ENCODE measurements at regions not wholly inside any gene's neighbourhood (a gene's known extent, or its start where the extent isn't known, plus 50 kb on each side); places are given as distances from the start of the nearest gene placed in this dataset.
"Not testable (repeated sequence)": the region's sequence is repeated elsewhere in the genome, so short reads cannot be mapped to it uniquely, and the experiment has no call there.

GRCh38 chr20:12737497-12737896 lies 271.3 kb upstream of the SPTLC3 start:
- no peak for DNase-seq (ENCODE audit: low read depth in 2 of 2)

- DNase-seq (ENCODE audit: low read depth in 2 of 2), result no peak
These were observed 270.9 kb upstream of the SPTLC3 start for GRCh38 chr20:12737900-12738299.

DNA sequence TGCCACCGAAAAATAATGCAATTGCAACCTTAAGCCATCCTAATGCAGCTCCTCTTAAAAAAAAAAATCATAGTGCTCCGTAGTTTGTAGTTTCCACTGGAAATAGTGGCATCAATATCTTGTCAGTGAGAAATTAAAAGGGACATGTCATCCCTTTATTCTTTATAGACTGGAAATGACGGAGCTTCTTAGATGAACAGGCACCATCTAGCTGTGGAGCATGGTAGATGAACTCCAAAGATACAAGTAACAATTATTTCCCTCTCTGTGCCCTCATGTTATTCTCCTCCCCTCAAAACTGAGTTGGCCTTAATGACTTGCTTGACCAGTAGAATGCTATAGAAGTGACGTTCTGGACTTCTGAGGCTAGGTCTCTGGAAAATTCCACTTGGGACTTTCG lies 268.1 kb upstream of the SPTLC3 start:
- no peak for DNase-seq (ENCODE audit: low read depth in 2 of 2)

- no peak for DNase-seq (ENCODE audit: low read depth in 2 of 2)
These were observed 264.7 kb upstream of the SPTLC3 start for GRCh38 chr20:12744037-12744436.

GRCh38 chr20:12748359-12748994 lies 260.3 kb upstream of the SPTLC3 start:
- DNase-seq (ENCODE audit: low read depth in 2 of 2), result no peak

DNA sequence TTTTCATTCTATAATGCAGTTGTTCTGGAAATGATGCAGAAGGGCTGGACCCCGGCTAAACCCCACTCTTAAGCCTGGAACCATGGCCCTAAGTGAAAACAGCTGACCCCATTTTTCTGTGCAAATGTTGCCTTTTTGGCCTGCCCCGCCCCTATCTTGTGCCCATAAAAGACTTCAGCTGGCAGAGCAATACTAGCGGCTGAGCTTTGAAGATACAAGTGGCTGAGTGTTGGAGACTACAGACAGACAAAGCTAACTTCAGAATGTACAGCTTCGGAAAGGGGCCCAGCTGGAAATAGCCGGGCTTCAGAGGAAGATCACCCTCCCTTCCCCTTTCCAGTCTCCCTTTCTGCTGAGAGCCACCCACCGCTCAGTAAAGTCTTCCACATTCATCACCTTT lies 258.6 kb upstream of the SPTLC3 start:
- DNase-seq (ENCODE audit: low read depth in 2 of 2), result no peak

DNA sequence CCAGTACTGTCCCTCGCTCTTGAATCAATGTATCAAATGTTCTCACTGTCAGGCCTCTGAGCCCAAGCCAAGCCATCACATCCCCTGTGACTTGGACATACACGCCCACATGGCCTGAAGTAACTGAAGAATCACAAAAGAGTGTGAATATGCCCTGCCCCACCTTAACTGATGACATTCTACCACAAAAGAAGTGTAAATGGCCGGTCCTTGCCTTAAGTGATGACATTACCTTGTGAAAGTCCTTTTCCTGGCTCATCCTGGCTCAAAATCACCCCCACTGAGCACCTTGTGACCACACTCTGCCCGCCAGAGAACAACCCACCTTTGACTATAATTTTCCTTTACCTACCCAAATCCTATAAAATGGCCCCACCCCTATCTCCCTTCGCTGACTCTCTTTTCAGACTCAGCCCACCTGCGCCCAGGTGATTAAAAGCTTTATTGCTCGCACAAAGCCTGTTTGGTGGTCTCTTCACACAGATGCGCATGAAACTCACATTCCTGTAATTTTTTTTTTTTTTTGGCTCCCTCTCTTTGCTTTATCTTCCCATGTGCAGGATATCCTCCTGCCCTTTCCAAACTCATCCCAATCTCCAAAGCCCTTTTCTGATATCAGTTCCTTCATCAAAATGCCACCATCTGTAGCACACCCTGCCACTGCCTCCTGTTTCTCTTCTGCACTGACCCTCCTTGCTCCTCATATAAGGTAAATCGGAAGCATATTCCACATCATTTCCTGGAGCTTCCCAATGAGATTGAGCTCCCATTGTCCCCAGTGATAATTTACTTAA lies 255.7 kb upstream of the SPTLC3 start:
- not testable (repeated sequence) for DNase-seq (ENCODE audit: low read depth in 2 of 2)

GRCh38 chr20:12753742-12754141 lies 255.0 kb upstream of the SPTLC3 start:
- not testable (repeated sequence) for DNase-seq (ENCODE audit: low read depth in 2 of 2)

DNA sequence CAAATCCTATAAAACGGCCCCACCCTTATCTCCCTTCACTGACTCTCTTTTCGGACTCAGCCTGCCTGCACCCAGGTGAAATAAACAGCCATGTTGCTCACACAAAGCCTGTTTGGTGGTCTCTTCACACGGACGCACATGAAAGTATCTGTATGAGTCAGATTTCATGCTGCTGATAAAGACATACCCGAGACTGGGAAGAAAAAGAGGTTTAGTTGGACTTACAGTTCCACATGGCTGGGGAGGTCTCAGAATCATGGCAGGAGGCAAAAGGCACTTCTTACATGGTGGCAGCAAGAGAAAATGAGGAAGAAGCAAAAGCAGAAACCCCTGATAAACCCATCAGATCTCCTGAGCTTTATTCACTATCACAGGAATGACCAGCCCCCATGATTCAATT lies 249.3 kb upstream of the SPTLC3 start:
- DNase-seq (ENCODE audit: low read depth in 2 of 2), result not testable (repeated sequence)

DNA sequence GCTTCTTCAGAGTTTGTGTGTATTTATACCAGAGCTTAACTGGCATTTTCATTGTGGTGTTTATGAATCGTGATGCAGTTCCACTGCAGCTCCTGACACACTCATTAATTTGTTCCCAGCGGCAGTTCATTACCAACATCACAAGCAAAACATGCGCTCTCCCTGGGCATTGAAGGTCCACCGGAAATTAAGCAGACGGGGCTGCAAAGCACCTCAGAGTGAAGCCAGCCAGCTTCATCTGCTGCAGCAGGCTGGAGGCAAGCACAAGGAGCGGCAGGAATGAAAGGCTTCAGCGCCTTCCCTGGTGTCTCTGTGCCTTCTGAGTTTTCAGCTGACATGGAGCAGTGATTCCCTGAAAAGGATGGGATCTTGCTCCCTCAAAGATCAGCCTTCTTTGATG lies 246.0 kb upstream of the SPTLC3 start:
- DNase-seq (ENCODE audit: low read depth in 2 of 2), result no peak

GRCh38 chr20:12763406-12763805 lies 245.4 kb upstream of the SPTLC3 start:
- DNase-seq (ENCODE audit: low read depth in 2 of 2), result no peak

- DNase-seq (ENCODE audit: low read depth in 2 of 2), result no peak
These were observed 244.7 kb upstream of the SPTLC3 start for GRCh38 chr20:12764053-12764452.

DNA sequence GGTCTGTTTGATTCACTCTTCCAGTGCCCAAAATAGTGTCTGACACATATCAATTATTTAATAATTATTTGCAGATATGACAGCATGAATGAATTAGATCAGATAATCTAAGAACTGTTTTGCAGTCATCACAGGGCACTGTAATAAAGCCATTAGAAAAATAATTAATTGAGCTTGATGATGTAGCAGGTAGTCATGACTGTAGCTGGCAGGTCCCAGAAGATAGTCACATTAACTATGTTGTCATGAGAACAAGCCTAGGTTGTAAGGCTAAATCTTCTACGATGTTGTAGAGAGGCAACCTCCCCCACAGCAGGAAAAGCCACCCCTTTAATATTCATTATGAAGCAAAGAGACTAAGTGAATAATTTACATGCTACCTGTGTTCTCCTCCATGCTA lies 243.9 kb upstream of the SPTLC3 start:
- DNase-seq (ENCODE audit: low read depth in 2 of 2), result no peak

- no peak for DNase-seq (ENCODE audit: low read depth in 2 of 2)
These were observed 234.8 kb upstream of the SPTLC3 start for GRCh38 chr20:12773936-12774335.

DNA sequence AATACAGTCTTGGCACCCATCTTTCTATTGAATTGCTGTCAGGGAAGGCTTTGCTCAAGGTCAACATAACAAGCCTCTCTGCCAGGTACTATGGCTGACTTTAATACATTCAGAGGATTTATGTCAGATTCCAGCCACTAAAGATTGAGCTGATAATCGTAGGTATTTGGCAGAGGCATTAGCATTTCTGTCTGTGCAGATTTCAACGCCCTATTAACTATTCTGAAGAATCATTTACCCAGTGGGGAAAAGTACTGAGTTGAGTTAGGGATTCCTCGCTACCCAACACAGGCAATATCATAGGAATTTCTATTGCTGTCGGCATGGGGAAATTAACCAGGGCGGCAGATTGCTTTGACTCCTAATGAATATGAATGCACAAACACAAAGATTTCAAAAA lies 233.7 kb upstream of the SPTLC3 start:
- no peak for DNase-seq (ENCODE audit: low read depth in 2 of 2)

DNA sequence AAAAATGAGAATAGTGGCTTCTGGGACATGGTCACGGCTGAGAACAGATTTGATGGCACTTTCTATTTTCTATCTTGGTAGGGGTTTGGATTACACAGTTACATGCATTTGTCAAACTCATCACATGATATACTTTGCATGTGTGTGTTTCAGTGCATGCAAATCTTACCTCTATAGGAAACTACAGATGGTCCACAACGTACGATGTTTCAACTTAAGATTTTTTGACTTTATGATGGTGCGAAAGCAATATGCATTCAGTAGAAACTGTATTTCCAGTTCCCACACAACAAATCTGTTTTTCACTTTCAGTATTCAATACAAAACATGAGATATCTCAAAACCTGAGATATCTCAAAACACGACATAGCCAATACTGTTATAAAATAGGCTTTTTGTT lies 231.8 kb upstream of the SPTLC3 start:
- DNase-seq (ENCODE audit: low read depth in 2 of 2), result no peak

- DNase-seq (ENCODE audit: low read depth in 2 of 2), result no peak
These were observed 222.5 kb upstream of the SPTLC3 start for GRCh38 chr20:12786276-12786675.

DNA sequence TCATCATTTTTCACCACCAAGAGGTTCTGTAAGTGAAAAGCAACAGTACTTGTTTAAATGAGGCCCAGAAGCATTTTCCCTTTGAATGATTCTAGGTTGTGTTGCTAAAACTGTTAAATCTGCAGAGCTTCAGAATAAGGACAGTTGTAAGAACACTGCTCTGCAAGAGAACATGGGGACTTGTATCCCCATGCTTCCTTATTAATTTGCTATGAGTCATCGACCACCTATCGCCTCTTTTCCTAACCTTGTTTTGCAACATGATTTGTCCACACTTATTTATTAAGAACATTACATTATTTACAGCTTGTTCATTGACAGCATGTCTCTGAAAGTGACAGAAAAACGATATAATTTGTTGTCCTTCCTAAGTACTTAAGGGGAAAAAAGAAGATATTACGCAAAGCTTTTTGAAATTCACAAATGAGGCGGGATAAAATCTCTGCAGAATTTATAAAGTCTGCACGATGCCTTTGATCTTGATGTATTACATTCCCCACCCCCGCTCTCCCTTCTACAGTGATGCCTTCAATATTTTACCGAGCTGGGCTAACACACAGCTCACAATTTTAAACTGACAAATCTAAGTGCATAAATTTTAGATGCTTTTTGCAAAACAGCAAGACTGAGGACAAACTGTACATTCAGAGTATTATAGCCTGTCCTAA lies 220.0 kb upstream of the SPTLC3 start:
- no peak for DNase-seq (ENCODE audit: low read depth in 2 of 2)

DNA sequence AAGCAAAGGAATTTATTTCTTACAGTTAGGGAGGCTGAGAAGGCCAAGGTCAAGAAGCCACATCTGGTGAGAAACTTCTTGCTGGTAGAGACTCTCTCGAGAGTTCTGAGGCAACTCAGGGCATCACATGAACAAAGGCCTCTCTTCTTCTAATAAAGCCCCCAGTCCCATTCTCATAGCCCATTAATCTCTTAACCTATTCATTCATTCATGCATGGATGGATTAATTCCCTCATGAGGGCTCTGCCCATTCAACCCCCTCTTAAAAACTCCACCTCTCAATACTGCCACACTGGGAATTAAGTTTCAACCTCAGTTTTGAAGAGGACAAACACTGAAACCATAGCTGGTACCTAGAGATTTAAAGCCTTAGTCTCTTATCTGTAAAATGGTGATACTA lies 217.9 kb upstream of the SPTLC3 start:
- DNase-seq (ENCODE audit: low read depth in 2 of 2), result no peak

- DNase-seq (ENCODE audit: low read depth in 2 of 2), result no peak
These were observed 210.5 kb upstream of the SPTLC3 start for GRCh38 chr20:12798286-12798685.

DNA sequence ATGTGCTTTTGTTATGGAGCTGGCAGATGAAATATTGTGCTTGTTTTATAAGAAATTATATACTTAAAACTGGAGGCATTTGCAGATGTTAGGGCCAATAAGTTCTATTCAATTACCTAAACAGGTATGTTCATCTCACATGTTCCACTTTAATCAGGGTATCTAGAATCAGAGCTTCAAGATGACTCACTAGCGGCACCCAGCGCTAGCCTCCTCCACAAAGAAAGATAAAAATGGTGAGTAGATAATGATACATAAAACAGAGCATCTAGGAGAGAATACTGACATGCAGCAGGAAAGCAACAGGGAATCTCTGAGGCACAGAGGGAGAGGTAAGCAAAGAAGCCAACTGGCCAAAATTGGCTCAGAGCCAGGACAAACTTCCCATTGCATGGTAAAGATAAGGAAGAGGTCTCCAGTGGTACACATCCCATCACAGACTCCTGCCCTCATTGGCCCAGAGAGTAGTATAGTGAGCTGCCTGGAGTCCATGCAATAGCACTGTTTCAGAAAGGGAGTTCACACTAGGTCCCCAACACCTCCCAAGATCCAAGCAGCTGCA lies 200.7 kb upstream of the SPTLC3 start:
- no peak for DNase-seq (ENCODE audit: low read depth in 2 of 2)

DNA sequence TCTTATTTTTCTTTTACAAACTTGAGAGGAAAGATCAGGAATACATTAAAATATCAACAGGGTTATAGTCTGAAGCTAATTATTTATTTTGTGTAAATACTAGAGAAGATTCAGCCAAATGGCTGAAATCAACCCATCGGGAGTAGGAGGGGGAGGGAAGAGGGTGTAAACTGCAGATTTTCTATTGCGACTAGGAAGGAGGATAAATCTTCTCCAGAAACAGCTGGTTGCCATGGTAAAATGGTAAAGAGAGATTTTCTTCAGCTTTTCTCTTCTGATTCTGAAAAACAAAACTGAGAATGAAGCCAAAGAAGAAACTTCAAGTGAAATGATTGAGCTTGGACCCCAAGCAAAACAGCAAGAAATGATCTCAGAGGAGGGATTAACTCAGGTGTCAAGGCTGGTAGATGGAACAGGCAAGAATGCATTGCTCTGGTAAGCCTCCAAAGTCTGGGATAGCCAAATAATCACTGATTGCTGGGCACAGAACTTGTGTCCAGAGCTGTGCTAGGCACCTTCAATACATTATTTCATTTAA lies 193.5 kb upstream of the SPTLC3 start:
- no peak for DNase-seq (ENCODE audit: low read depth in 2 of 2)
